DND-41 (cell line): ENCODE measurements at regions not wholly inside any gene's neighbourhood (a gene's known extent, or its start where the extent isn't known, plus 50 kb on each side); places are given as distances from the start of the nearest gene placed in this dataset.

Source experiments
- EZH2 ChIP-seq: IDR thresholded peaks from 3 replicates; pipeline ENCODE4 v1.6.1; 2012; ENCODE audit warnings: borderline replicate concordance, low read depth, mild to moderate bottlenecking, moderate library complexity, low read length, inconsistent platforms; ENCODE audit not compliant: severe bottlenecking
- TF ChIP-seq, protein P1 (sequence below): IDR thresholded peaks from 2 replicates; pipeline ENCODE4 v1.5.1; 2012; ENCODE audit warnings: borderline replicate concordance, low read length, moderate library complexity, mild to moderate bottlenecking; ENCODE audit not compliant: poor library complexity, severe bottlenecking; ENCODE audit errors: extremely low read depth

- no peak for TF ChIP-seq EZH2
- TF ChIP-seq, protein P1, sequence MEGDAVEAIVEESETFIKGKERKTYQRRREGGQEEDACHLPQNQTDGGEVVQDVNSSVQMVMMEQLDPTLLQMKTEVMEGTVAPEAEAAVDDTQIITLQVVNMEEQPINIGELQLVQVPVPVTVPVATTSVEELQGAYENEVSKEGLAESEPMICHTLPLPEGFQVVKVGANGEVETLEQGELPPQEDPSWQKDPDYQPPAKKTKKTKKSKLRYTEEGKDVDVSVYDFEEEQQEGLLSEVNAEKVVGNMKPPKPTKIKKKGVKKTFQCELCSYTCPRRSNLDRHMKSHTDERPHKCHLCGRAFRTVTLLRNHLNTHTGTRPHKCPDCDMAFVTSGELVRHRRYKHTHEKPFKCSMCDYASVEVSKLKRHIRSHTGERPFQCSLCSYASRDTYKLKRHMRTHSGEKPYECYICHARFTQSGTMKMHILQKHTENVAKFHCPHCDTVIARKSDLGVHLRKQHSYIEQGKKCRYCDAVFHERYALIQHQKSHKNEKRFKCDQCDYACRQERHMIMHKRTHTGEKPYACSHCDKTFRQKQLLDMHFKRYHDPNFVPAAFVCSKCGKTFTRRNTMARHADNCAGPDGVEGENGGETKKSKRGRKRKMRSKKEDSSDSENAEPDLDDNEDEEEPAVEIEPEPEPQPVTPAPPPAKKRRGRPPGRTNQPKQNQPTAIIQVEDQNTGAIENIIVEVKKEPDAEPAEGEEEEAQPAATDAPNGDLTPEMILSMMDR = no peak
These were observed 170.9 kb upstream of the BMP4 start for GRCh38 chr14:54127526-54127925.
